ENCODE measurements at regions not wholly inside any gene's neighbourhood (a gene's known extent, or its start where the extent isn't known, plus 50 kb on each side); places are given as distances from the start of the nearest gene placed in this dataset.
"Not testable (repeated sequence)": the region's sequence is repeated elsewhere in the genome, so short reads cannot be mapped to it uniquely, and the experiment has no call there.

DNA sequence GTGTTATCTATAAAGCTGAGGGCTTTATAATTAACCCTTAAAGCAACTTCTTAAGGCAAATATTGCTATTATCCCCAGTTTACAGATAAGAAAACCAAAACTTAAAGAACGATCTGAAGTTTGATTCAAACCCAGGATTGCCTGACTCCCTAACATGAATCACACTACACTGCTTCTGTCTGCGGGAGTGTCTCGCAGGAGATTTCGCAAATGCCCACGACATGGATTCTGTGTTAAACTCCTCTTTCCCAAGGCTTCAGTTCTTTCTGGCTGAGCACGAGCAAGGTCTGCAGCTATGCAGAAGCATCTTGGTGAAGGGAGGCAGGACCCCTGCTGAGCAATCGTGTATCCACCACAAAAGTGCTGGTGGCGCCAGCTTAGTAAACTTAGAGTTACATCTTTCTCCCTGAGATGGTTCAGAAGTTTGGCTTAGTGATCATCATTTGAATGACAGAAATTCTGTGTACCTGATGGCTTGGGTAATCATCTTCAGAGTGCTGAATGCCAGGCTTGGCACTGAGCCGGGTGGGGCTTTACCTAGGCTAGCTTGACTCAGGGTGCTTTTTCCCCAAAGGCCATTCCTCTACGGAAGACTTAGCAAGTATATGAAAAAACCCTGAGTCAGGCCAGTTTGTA, 81.4 kb upstream of the PIK3R1 start:
- Histone ChIP-seq H3K9me3 (replicated peaks) (no peaks in the 10 kb centered on the region), H3K27ac (no peak overlapping the region), H3K27me3 (replicated peaks) (no peaks in the 10 kb centered on the region), H3K36me3 (no peaks in the 10 kb centered on the region), H3K4me1 (replicated peaks) (no peaks in the 10 kb centered on the region), H3K4me3 (no peak overlapping the region)
- no peak for DNase-seq (ENCODE audit: low read depth in 1 of 2, low spot score in 2 of 2)

DNA sequence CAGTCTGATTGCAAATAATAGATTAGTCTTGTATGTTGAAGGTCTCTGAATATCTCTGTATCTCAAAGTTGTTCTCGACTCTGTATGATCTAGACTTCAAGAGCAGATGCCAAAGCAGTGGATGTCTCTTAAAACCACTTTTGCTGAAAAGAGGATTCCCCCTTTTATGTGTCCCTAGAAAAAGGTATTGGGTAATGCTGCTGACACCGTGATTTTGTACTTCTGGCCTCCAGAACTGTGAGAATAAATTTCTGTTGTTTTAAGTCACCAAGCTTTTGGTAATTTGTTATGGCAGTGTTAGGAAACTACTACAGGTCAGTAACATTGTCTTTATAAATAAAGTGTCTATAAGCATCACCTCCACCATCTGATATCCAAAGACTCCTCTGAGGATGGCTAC, 85.3 kb upstream of the PIK3R1 start:
- H3K27ac ChIP-seq = no peak overlapping the region
- no peak overlapping the region for H3K4me3 ChIP-seq
- DNase-seq (ENCODE audit: low read depth in 1 of 2, low spot score in 2 of 2) = no peak
- H3K36me3 ChIP-seq = no peaks in the 10 kb centered on the region
- no peaks in the 10 kb centered on the region for H3K4me1 ChIP-seq (replicated peaks)
- H3K27me3 ChIP-seq (replicated peaks) = no peaks in the 10 kb centered on the region
- H3K9me3 ChIP-seq (replicated peaks) = no peaks in the 10 kb centered on the region

DNA sequence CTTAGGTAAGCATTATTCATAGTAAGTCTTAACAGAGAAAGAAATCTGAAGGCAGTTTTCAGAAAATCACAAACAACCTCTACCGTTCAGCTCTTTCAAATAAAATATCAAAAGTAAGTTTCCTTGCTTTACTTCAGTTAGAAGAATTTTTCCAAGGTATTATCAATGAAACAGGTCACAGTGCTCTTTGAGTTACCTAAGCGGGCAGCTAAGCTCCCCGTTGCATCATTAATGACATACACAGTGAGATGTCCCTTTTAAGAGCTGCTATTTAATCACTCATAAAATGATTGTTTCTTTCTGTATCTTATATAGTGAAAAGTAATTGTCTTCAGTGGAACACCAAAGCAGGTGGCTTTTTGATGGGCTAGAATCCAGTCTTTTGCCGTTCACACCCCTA, 86.2 kb upstream of the PIK3R1 start:
- Histone ChIP-seq H3K36me3 (no peaks in the 10 kb centered on the region), H3K27me3 (replicated peaks) (no peaks in the 10 kb centered on the region), H3K27ac (no peak overlapping the region), H3K4me1 (replicated peaks) (no peaks in the 10 kb centered on the region), H3K9me3 (replicated peaks) (no peaks in the 10 kb centered on the region), H3K4me3 (no peak overlapping the region)
- no peak for DNase-seq (ENCODE audit: low read depth in 1 of 2, low spot score in 2 of 2)

DNA sequence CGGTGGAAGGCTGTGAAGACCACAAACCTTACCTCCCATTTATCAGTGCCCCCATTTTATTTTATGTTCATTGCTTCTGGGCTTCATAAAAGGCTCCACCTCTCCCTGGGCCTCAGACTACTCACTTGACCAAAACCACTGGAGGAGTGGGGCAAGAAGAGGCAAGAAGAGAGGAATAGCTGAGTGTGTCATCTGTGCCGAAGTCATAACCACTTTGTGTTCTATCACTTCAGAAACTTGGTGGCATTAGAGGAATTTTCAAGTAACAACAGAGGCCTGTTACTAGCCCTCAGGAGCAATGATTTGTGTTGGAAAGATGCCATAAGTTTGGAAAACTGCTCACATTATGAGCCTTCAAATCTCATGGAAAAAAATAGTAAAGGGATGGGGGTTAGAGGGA, 88.7 kb upstream of the PIK3R1 start:
- Histone ChIP-seq H3K36me3 (no peaks in the 10 kb centered on the region), H3K9me3 (replicated peaks) (no peaks in the 10 kb centered on the region)

DNA sequence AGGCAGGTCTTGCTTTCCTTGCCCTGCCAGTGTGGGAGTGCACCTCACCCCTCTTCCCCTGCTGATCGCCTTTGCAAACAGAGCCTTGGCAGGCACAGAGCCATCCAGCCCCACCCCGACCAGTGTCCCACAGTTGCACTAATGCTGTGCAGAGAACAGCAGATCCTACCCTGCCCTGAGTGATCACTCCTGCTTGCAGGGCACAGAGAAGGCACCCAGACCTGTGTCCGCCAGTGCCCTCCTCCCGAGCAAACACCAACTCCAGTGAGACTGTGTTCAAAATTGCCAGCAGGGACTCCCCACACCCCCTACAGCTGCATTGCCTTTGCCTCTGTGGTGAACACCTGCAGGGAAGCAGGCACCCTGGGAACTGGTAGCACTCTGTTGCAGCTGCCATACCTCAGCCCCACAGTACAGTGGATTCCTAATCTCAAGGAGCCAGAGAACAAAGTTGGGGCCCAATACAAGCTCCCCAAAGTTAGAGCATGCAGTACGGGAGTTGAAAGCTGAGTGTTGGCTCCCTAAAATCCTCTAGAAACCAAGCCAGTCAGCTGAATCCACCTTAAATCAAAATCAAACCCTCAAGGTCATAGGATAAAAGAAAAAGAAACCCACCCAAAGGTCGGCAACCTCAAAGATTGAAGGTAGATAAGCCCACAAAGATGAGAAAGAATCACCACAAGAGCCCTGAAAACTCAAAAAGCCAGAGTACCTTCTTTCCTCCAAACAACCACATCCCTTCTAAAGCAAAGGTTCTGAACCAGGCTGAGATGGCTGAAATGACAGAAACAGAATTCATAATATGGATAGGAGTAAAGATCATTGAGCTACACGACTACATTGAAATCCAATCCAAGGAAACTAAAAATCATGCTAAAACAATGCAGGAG, 92.9 kb upstream of the PIK3R1 start:
- Histone ChIP-seq H3K27me3 (replicated peaks) (no peaks in the 10 kb centered on the region), H3K9me3 (replicated peaks) (no peaks in the 10 kb centered on the region), H3K4me1 (replicated peaks) (no peaks in the 10 kb centered on the region), H3K27ac (no peak overlapping the region), H3K36me3 (no peaks in the 10 kb centered on the region), H3K4me3 (no peak overlapping the region)
- no peak for DNase-seq (ENCODE audit: low read depth in 1 of 2, low spot score in 2 of 2)

More for the DNA sequence above, 88.7 kb upstream of the PIK3R1 start:
- no peaks in the 10 kb centered on the region for H3K4me1 ChIP-seq (replicated peaks)
- no peaks in the 10 kb centered on the region for H3K27me3 ChIP-seq (replicated peaks)
- H3K4me3 ChIP-seq = no peak overlapping the region
- no peak for DNase-seq (ENCODE audit: low read depth in 1 of 2, low spot score in 2 of 2)
- no peak overlapping the region for H3K27ac ChIP-seq

DNA sequence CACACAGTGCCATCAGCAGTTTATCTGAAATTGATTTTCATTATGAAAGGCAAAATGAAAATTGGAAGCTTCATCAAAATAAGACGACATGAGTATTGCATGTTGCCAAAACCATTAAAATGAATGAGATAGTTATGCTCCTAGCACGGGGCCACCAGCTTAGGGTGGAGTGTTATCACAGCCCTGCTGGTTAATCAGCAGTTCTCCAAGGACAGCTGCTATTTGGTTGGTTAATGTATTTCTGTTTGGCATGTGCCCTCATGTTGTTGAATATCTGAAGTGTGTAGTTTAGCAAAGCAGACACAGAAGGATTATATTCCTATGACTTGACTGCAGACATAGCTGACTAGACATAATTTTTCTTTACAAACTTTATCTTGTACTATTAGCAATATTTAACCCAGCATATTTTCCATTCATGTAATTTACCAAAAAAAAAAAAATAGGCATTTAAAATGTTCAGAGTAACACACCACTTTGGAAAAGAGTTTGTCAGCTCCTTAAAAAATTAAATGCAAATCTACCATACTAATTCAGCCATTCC, 98.6 kb upstream of the PIK3R1 start:
- DNase-seq (ENCODE audit: low read depth in 1 of 2, low spot score in 2 of 2) = no peak
- Histone ChIP-seq H3K27ac (no peak overlapping the region), H3K4me1 (replicated peaks) (no peaks in the 10 kb centered on the region), H3K27me3 (replicated peaks) (no peaks in the 10 kb centered on the region), H3K36me3 (no peaks in the 10 kb centered on the region), H3K4me3 (no peak overlapping the region), H3K9me3 (replicated peaks) (no peaks in the 10 kb centered on the region)

DNA sequence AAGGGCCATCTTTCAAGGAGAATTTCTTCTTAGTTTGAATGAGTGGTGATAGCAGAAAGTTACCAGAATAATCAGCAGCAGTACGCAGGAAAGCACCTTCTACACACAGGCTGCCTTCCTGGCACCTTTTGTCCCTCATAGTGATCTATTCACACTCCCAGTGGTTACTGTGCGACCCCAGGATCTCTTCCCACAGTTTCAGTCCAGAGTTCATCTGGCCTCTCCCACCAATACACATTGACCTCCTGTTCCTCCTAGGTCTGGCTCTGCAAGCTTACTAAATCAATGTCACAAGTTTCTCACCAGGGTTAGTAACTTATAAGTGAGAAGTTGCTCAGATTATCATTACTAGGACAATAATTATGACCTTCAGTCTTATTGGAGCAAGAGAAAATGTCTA, 99.1 kb upstream of the PIK3R1 start:
- Histone ChIP-seq H3K27me3 (replicated peaks) (no peaks in the 10 kb centered on the region), H3K27ac (no peak overlapping the region), H3K36me3 (no peaks in the 10 kb centered on the region), H3K4me1 (replicated peaks) (no peaks in the 10 kb centered on the region), H3K9me3 (replicated peaks) (no peaks in the 10 kb centered on the region), H3K4me3 (no peak overlapping the region)
- no peak for DNase-seq (ENCODE audit: low read depth in 1 of 2, low spot score in 2 of 2)

DNA sequence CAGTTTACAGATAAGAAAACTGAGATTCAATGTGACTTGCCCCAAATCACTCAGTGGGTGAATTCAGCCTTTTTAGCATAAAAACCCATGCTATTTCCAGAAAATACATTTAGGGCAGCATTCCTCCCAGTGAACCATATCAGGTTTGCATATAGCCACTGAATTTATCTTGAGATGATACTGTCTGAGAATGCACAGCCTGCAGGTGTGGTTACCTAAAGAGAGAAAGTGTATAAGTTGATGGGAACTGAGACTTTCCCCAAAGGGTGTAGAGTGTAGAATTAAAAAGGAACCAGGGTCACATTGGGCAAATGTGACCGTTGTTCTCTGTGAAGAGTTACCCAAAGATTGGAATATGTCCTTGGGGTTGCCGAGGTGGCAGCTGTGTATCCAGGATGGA, 100.0 kb upstream of the PIK3R1 start:
- no peak for DNase-seq (ENCODE audit: low read depth in 1 of 2, low spot score in 2 of 2)
- Histone ChIP-seq H3K4me1 (replicated peaks) (no peaks in the 10 kb centered on the region), H3K27me3 (replicated peaks) (no peaks in the 10 kb centered on the region), H3K27ac (no peak overlapping the region), H3K36me3 (no peaks in the 10 kb centered on the region), H3K4me3 (no peak overlapping the region), H3K9me3 (replicated peaks) (no peaks in the 10 kb centered on the region)

DNA sequence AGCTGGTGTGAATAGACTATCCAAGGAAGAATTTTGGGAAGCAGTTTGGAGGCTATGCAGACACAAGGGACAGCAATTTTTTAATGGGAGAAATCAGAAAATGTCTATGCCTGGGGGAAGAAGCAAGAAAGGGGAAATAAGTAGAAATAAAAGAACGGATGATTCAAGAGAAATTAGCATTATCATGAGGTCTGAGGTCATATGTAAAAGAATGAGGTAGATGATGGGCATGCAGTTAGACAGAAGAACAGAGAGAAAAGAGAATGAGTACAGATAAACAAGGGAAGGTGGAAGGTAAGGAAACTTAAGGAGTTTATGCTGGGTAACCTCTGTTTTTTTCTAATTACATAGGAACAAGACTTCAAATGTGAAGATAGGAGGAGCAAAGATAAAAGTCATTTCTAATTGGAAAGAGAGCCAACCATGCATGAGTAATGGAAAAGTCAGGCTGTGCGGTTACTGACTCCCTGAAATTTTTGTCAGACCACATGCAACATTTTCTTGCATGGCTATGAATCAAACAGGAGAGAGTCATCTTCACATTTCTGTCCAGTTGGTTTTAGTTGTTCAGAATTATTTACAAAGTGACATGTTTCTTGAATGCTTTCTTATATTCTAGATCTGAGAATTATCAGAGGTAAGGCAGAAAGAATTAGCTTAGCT, 101.0 kb upstream of the PIK3R1 start:
- Histone ChIP-seq H3K4me3 (no peak overlapping the region), H3K27ac (no peak overlapping the region)

DNA sequence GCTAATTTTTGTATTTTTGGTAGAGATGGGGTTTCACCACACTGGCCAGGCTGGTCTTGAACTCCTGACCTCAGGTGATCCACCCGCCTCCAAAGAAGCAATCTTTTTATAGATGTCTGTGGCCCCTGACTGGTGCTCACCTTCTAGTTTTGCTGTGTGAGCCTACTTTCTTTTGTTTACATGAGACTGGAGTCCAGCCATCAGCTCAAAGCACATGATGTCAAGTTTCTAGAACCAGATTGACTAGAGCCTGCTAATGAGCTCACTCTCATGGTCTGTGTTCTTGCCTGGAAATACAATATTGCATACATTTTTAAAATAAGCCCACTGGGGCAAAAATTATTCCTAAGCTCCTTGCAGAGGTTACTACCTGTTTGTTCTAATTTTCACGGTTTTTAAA, 102.9 kb upstream of the PIK3R1 start:
- no peaks in the 10 kb centered on the region for H3K36me3 ChIP-seq
- DNase-seq (ENCODE audit: low read depth in 1 of 2, low spot score in 2 of 2) = no peak
- no peak overlapping the region for H3K27ac ChIP-seq
- no peaks in the 10 kb centered on the region for H3K4me1 ChIP-seq (replicated peaks)
- no peaks in the 10 kb centered on the region for H3K27me3 ChIP-seq (replicated peaks)
- no peak overlapping the region for H3K4me3 ChIP-seq
- no peaks in the 10 kb centered on the region for H3K9me3 ChIP-seq (replicated peaks)

More for the DNA sequence above, 101.0 kb upstream of the PIK3R1 start:
- H3K36me3 ChIP-seq = no peaks in the 10 kb centered on the region
- no peaks in the 10 kb centered on the region for H3K27me3 ChIP-seq (replicated peaks)
- H3K4me1 ChIP-seq (replicated peaks) = no peaks in the 10 kb centered on the region
- DNase-seq (ENCODE audit: low read depth in 1 of 2, low spot score in 2 of 2) = peak in 1 of 2 experiments; percentile 17
- no peaks in the 10 kb centered on the region for H3K9me3 ChIP-seq (replicated peaks)

DNA sequence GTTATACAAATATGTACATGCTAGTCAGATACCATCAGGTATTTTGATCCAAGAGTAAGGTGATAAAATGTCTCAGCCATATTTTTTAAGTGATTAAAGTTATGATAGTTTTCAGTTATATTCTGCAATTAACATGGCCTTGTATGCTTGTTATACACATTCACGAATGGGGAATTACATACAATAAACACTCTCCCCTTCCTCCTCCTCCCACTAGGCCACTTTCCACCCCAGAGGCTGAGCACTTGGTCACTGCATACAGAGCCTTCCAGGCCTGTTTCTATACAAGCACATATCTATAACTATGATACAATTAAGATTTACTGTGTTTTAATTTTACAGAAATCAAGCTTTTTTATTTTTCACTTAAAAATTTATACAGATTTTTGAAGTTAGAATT, 104.7 kb upstream of the PIK3R1 start:
- no peak for DNase-seq (ENCODE audit: low read depth in 1 of 2, low spot score in 2 of 2)
- Histone ChIP-seq H3K9me3 (replicated peaks) (no peaks in the 10 kb centered on the region), H3K27me3 (replicated peaks) (no peaks in the 10 kb centered on the region), H3K27ac (no peak overlapping the region), H3K4me1 (replicated peaks) (no peaks in the 10 kb centered on the region), H3K4me3 (no peak overlapping the region), H3K36me3 (no peaks in the 10 kb centered on the region)

DNA sequence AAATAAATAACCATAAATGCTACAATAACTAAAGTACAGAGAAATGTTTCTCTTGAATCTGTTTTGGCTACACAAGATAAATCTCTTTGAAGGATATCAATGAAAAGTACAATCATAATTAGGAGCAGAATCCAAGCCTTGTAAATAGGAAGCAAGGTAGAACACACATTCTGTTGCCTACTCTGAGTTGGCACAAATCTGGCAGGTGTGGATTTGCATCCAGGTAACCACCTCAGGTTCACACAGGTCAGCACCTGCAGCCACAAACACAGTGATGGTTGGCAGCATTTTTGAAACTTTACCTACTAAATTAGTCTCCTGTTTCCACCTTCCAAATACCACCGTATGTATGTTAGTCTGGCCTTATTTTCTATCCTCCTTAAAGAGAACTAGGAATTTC, 105.3 kb upstream of the PIK3R1 start:
- no peaks in the 10 kb centered on the region for H3K4me1 ChIP-seq (replicated peaks)
- no peaks in the 10 kb centered on the region for H3K27me3 ChIP-seq (replicated peaks)
- no peak overlapping the region for H3K4me3 ChIP-seq
- DNase-seq (ENCODE audit: low read depth in 1 of 2, low spot score in 2 of 2) = no peak
- no peak overlapping the region for H3K27ac ChIP-seq
- H3K36me3 ChIP-seq = no peaks in the 10 kb centered on the region
- H3K9me3 ChIP-seq (replicated peaks) = no peaks in the 10 kb centered on the region

DNA sequence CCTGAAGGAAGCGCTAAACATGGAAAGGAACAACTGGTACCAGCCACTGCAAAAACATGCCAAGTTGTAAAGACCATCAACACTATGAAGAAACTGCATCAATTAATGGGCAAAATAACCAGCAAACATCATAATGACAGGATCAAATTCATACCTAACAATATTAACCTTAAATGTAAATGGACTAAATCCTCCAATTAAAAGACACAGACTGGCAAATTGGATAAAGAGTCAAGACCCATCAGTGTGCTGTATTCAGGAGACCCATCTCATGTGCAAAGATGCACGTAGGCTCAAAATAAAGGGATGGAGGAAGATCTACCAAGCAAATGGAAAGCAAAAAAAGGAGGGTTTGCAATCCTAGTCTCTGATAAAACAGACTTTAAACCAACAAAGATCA, 111.3 kb upstream of the PIK3R1 start:
- H3K4me3 ChIP-seq; DNase-seq (ENCODE audit: low read depth in 1 of 2, low spot score in 2 of 2); H3K36me3 ChIP-seq; H3K4me1 ChIP-seq (replicated peaks); H3K27me3 ChIP-seq (replicated peaks); H3K9me3 ChIP-seq (replicated peaks); H3K27ac ChIP-seq: not testable (repeated sequence)

DNA sequence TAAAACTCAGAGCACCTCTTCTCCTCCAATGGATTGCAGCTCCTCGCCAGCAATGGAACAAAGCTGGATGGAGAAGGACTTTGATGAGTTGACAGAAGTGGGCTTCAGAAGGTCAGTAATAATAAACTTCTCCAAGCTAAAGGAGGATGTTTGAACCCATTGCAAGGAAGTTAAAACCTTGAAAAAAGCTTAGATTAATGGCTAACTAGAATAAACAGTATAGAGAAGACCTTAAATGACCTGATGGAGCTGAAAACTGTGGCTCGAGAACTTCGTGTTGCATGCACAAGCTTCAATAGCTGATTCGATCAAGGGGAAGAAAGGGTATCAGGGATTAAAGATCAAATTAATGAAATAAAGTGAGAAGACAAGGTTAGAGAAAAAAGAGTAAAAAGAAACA, 112.3 kb upstream of the PIK3R1 start:
- H3K36me3 ChIP-seq; H3K27me3 ChIP-seq (replicated peaks); DNase-seq (ENCODE audit: low read depth in 1 of 2, low spot score in 2 of 2); H3K9me3 ChIP-seq (replicated peaks); H3K4me3 ChIP-seq; H3K4me1 ChIP-seq (replicated peaks); H3K27ac ChIP-seq: not testable (repeated sequence)

Data from SJSA1 (cell line).